Peyer's patch (tissue), 4 donors: ENCODE measurements at regions not wholly inside any gene's neighbourhood (a gene's known extent, or its start where the extent isn't known, plus 50 kb on each side); places are given as distances from the start of the nearest gene placed in this dataset.

ENCODE experiments used
- POLR2A ChIP-seq, 2 donors: fragments of 450-650 bp; IDR thresholded peaks; one replicate each; pipeline ENCODE4 v1.5.1; 2017; ENCODE audit warnings: antibody characterized with exemption in 2 of 2, mild to moderate bottlenecking in 2 of 2, moderate library complexity in 2 of 2
- TF ChIP-seq, protein P1 (sequence below), 6 experiments: fragments of 450-650 bp in 4 of 6; fragments of 200-600 bp in 2 of 6; sonication (generic) in 1 of 6; IDR thresholded peaks; one replicate each; pipeline ENCODE4 v1.5.1; 2017 to 2019; ENCODE audit warnings: antibody characterized with exemption in 6 of 6, mild to moderate bottlenecking in 3 of 6, moderate library complexity in 1 of 6

DNA sequence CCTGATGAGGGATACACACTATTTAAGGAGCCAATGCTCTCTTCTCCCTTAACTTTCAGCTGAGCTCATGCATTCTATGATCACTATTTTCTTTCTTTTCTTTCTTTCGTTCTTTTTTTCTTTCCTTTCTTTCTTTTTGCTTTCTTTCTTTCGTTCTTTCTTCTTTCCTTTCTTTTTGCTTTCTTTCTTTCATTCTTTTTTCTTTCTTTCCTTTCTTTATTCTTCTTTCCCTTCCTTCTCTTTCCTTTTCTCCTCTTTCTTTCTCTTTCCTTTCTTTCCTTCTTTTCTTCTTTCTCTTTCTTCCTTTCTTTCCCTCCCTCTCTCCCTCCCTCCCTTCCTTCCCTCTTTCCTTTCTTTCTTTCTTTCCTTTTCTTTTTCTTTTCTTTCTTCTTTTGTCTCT is 761.2 kb downstream of the SEMA5A start:
- TF ChIP-seq, protein P1, sequence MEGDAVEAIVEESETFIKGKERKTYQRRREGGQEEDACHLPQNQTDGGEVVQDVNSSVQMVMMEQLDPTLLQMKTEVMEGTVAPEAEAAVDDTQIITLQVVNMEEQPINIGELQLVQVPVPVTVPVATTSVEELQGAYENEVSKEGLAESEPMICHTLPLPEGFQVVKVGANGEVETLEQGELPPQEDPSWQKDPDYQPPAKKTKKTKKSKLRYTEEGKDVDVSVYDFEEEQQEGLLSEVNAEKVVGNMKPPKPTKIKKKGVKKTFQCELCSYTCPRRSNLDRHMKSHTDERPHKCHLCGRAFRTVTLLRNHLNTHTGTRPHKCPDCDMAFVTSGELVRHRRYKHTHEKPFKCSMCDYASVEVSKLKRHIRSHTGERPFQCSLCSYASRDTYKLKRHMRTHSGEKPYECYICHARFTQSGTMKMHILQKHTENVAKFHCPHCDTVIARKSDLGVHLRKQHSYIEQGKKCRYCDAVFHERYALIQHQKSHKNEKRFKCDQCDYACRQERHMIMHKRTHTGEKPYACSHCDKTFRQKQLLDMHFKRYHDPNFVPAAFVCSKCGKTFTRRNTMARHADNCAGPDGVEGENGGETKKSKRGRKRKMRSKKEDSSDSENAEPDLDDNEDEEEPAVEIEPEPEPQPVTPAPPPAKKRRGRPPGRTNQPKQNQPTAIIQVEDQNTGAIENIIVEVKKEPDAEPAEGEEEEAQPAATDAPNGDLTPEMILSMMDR (IDR thresholded peaks at IDR 0.05): no peak
- no peak for TF ChIP-seq POLR2A (IDR thresholded peaks at IDR 0.05)
